Calu3 (cell line): ENCODE measurements at regions not wholly inside any gene's neighbourhood (a gene's known extent, or its start where the extent isn't known, plus 50 kb on each side); places are given as distances from the start of the nearest gene placed in this dataset.

Source experiments
- BruUV-seq: library from RNA; stranded (reverse); fragments of 400-500 nt; replicated peaks from 2 replicates; lab custom pipeline; 2021; lab: Mats Ljungman, UMichigan
- CTCF ChIA-PET: fragments of 300-600 bp; sonication (Branson Sonifier 250); formaldehyde crosslinking; loops from one replicate; lab custom pipeline; 2022; ENCODE audit warnings: antibody characterized with exemption; lab: Charles Lee
- DNase-seq: peaks from one replicate; pipeline ENCODE4 v3.0.0; 2022
- H3K27ac Mint-ChIP-seq: one replicate; pipeline ENCODE4 v1.8.0; 2022; ENCODE audit warnings: mixed read lengths; ENCODE audit not compliant: unreplicated experiment
- H3K27me3 Mint-ChIP-seq: one replicate; pipeline ENCODE4 v1.8.0; 2022; ENCODE audit warnings: mixed read lengths; ENCODE audit not compliant: unreplicated experiment
- H3K36me3 Mint-ChIP-seq: one replicate; pipeline ENCODE4 v1.8.0; 2022; ENCODE audit warnings: mild to moderate bottlenecking, moderate library complexity, mixed read lengths; ENCODE audit not compliant: insufficient read depth, unreplicated experiment
- H3K4me1 Mint-ChIP-seq: one replicate; pipeline ENCODE4 v1.8.0; 2022; ENCODE audit warnings: mild to moderate bottlenecking, low read depth, mixed read lengths; ENCODE audit not compliant: unreplicated experiment
- H3K4me3 Mint-ChIP-seq: one replicate; pipeline ENCODE4 v1.8.0; 2022; ENCODE audit warnings: mild to moderate bottlenecking, low read depth, moderate library complexity, mixed read lengths; ENCODE audit not compliant: unreplicated experiment
- H3K9me3 Mint-ChIP-seq: one replicate; pipeline ENCODE4 v1.8.0; 2022; ENCODE audit warnings: low read depth, mixed read lengths; ENCODE audit not compliant: unreplicated experiment
- CTCF ChIP-seq: fragments of 200-600 bp; IDR thresholded peaks from one replicate; pipeline ENCODE4 v1.8.0; 2022; ENCODE audit warnings: antibody characterized with exemption; ENCODE audit not compliant: unreplicated experiment
- intact Hi-C: fragments of 100-400 bp; cut with micrococcal nuclease; formaldehyde crosslinking; loops from one replicate; pipeline ENCODE4 v1.10.0; 2022; ENCODE audit not compliant: unreplicated experiment

GRCh38 chr10:129280908-129281586, 186.0 kb upstream of the MGMT start:
- BruUV-seq = no TSS peak
- peaks cover 18% of the 10 kb centered on the region for H3K9me3 Mint-ChIP-seq
- no peak for DNase-seq
- intact Hi-C loops = no loop called here
- TF ChIP-seq CTCF = no peak
- no peaks in the 10 kb centered on the region for H3K4me1 Mint-ChIP-seq
- H3K27me3 Mint-ChIP-seq = no peaks in the 10 kb centered on the region
- CTCF ChIA-PET = no interaction called here
- H3K27ac Mint-ChIP-seq = no peak overlapping the region
- no peak overlapping the region for H3K4me3 Mint-ChIP-seq
- no peaks in the 10 kb centered on the region for H3K36me3 Mint-ChIP-seq

- no peak for DNase-seq
- no peaks in the 10 kb centered on the region for H3K27me3 Mint-ChIP-seq
- intact Hi-C loops = no loop called here
- no TSS peak for BruUV-seq
- peaks cover 8% of the 10 kb centered on the region for H3K9me3 Mint-ChIP-seq
- TF ChIP-seq CTCF = no peak
- no peak overlapping the region for H3K4me3 Mint-ChIP-seq
- no peak overlapping the region for H3K27ac Mint-ChIP-seq
- CTCF ChIA-PET = no interaction called here
- no peaks in the 10 kb centered on the region for H3K36me3 Mint-ChIP-seq
- no peaks in the 10 kb centered on the region for H3K4me1 Mint-ChIP-seq
Observed at GRCh38 chr10:129285459-129285858, 181.6 kb upstream of the MGMT start.

- H3K4me3 Mint-ChIP-seq = no peak overlapping the region
- DNase-seq = no peak
- CTCF ChIA-PET = no interaction called here
- no TSS peak for BruUV-seq
- no peak overlapping the region for H3K27ac Mint-ChIP-seq
- H3K27me3 Mint-ChIP-seq = no peaks in the 10 kb centered on the region
- H3K4me1 Mint-ChIP-seq = no peaks in the 10 kb centered on the region
- intact Hi-C loops = no loop called here
- H3K9me3 Mint-ChIP-seq = peaks cover 10% of the 10 kb centered on the region
- TF ChIP-seq CTCF = no peak
- H3K36me3 Mint-ChIP-seq = no peaks in the 10 kb centered on the region
Observed at GRCh38 chr10:129288999-129289584, 177.9 kb upstream of the MGMT start.

- H3K9me3 Mint-ChIP-seq = peaks cover 10% of the 10 kb centered on the region
- DNase-seq = no peak
- intact Hi-C loops = no loop called here
- no peaks in the 10 kb centered on the region for H3K27me3 Mint-ChIP-seq
- CTCF ChIA-PET = no interaction called here
- H3K4me1 Mint-ChIP-seq = no peaks in the 10 kb centered on the region
- no peak for TF ChIP-seq CTCF
- no peak overlapping the region for H3K27ac Mint-ChIP-seq
- BruUV-seq = no TSS peak
- H3K36me3 Mint-ChIP-seq = no peaks in the 10 kb centered on the region
- H3K4me3 Mint-ChIP-seq = no peak overlapping the region
Observed at GRCh38 chr10:129293991-129294700, 172.9 kb upstream of the MGMT start.
